GM23338 (cell line): ENCODE measurements at regions not wholly inside any gene's neighbourhood (a gene's known extent, or its start where the extent isn't known, plus 50 kb on each side); places are given as distances from the start of the nearest gene placed in this dataset.

Experiments used
- ATAC-seq: fragments of 200-7000 bp; cut with Tn5 transposase; 3 replicates; pipeline ENCODE4 v1.9.1; 2020
- DNase-seq: peaks from one replicate; pipeline ENCODE4 v3.0.0-alpha.2; 2015; ENCODE audit warnings: low spot score
- H2AFZ ChIP-seq: fragments of 200-600 bp; sonication (generic); 2 replicates; pipeline ENCODE4 v1.8.0; 2016; ENCODE audit warnings: antibody characterized with exemption, mild to moderate bottlenecking, moderate library complexity
- H3F3A ChIP-seq: fragments of 200-600 bp; sonication (generic); replicated peaks from 2 replicates; pipeline ENCODE4 v1.8.0; 2017; ENCODE audit warnings: antibody characterized with exemption, mixed run types, low read depth
- H3K27ac ChIP-seq: fragments of 200-600 bp; sonication (generic); 2 replicates; pipeline ENCODE4 v1.6.1; 2016; ENCODE audit warnings: low read depth
- H3K27me3 ChIP-seq: fragments of 200-600 bp; sonication (generic); 2 replicates; pipeline ENCODE4 v1.8.0; 2016; ENCODE audit warnings: mild to moderate bottlenecking, mixed run types, moderate library complexity; ENCODE audit not compliant: insufficient read depth
- H3K36me3 ChIP-seq: fragments of 200-600 bp; sonication (generic); 2 replicates; pipeline ENCODE4 v1.8.0; 2016; ENCODE audit warnings: mild to moderate bottlenecking; ENCODE audit not compliant: insufficient read depth
- H3K4me1 ChIP-seq: fragments of 200-600 bp; sonication (generic); 2 replicates; pipeline ENCODE4 v1.8.0; 2016; ENCODE audit warnings: mild to moderate bottlenecking, moderate library complexity; ENCODE audit not compliant: insufficient read depth
- H3K4me2 ChIP-seq: fragments of 200-600 bp; sonication (generic); 2 replicates; pipeline ENCODE4 v1.7.1; 2017; ENCODE audit warnings: mixed run types
- H3K4me3 ChIP-seq: fragments of 200-600 bp; sonication (generic); 2 replicates; pipeline ENCODE4 v1.6.1; 2016; ENCODE audit warnings: mixed run types
- H3K79me2 ChIP-seq: fragments of 200-600 bp; sonication (generic); replicated peaks from 2 replicates; pipeline ENCODE4 v1.8.0; 2017; ENCODE audit warnings: mild to moderate bottlenecking; ENCODE audit not compliant: insufficient read depth
- H3K9me2 ChIP-seq: fragments of 200-600 bp; sonication (generic); 2 replicates; pipeline ENCODE4 v1.8.0; 2017; ENCODE audit not compliant: insufficient read depth
- H4K20me1 ChIP-seq: fragments of 200-600 bp; sonication (generic); replicated peaks from 2 replicates; pipeline ENCODE4 v1.8.0; 2017; ENCODE audit warnings: mild to moderate bottlenecking; ENCODE audit not compliant: insufficient read depth
- H3K27ac Mint-ChIP-seq: 2 replicates; pipeline ENCODE4 v1.8.0; 2020; ENCODE audit warnings: inconsistent platforms, mild to moderate bottlenecking, moderate library complexity, mixed read lengths
- H3K27me3 Mint-ChIP-seq: 3 replicates; pipeline ENCODE4 v1.8.0; 2022; ENCODE audit warnings: low read depth, mild to moderate bottlenecking, moderate library complexity, mixed read lengths, inconsistent platforms; ENCODE audit not compliant: insufficient read depth, poor library complexity
- H3K36me3 Mint-ChIP-seq: 3 replicates; pipeline ENCODE4 v1.8.0; 2021; ENCODE audit warnings: low read depth, mild to moderate bottlenecking, inconsistent platforms, moderate library complexity, mixed read lengths
- H3K4me1 Mint-ChIP-seq: 3 replicates; pipeline ENCODE4 v1.8.0; 2020; ENCODE audit warnings: mild to moderate bottlenecking, inconsistent platforms, mixed read lengths
- H3K4me3 Mint-ChIP-seq: 3 replicates; pipeline ENCODE4 v1.8.0; 2021; ENCODE audit warnings: moderate library complexity, mild to moderate bottlenecking, inconsistent platforms, mixed read lengths
- H3K9me3 Mint-ChIP-seq: 3 replicates; pipeline ENCODE4 v1.8.0; 2020; ENCODE audit warnings: moderate library complexity, mild to moderate bottlenecking, inconsistent platforms, mixed read lengths
- CREB1 ChIP-seq: fragments of 250-450 bp; sonication (Bioruptor Pico); IDR thresholded peaks from 2 replicates; pipeline ENCODE4 v1.5.0; 2020; ENCODE audit warnings: low read depth, mild to moderate bottlenecking, moderate library complexity
- CTCF ChIP-seq, 2 experiments: fragments of 200-600 bp in 1 of 2; sonication (generic) in 1 of 2; conservative IDR thresholded peaks; 2 replicates each; pipeline versions ENCODE4 v1.5.1 to v1.6.1; 2016 to 2017; ENCODE audit warnings: antibody characterized with exemption in 2 of 2, low read depth in 2 of 2, mild to moderate bottlenecking in 2 of 2, moderate library complexity in 1 of 2
- EZH2 ChIP-seq: fragments of 200-600 bp; sonication (generic); IDR thresholded peaks from one replicate; pipeline ENCODE4 v1.8.0; 2017; ENCODE audit warnings: antibody characterized with exemption, mild to moderate bottlenecking, low read depth; ENCODE audit not compliant: unreplicated experiment
- EZH2phosphoT487 ChIP-seq: fragments of 200-600 bp; sonication (generic); IDR thresholded peaks from one replicate; pipeline ENCODE4 v1.8.1; 2018; ENCODE audit warnings: antibody characterized with exemption; ENCODE audit not compliant: unreplicated experiment
- JUNB ChIP-seq: IDR thresholded peaks from one replicate; pipeline ENCODE4 v1.6.1; 2016; ENCODE audit warnings: antibody characterized with exemption; ENCODE audit not compliant: unreplicated experiment
- NANOG ChIP-seq: IDR thresholded peaks from 2 replicates; pipeline ENCODE4 v1.6.1; 2016; ENCODE audit warnings: antibody characterized with exemption, borderline replicate concordance
- POLR2AphosphoS5 ChIP-seq: IDR thresholded peaks from 2 replicates; pipeline ENCODE4 v1.6.1; 2016; ENCODE audit warnings: antibody characterized with exemption, low read depth
- STAT1 ChIP-seq: IDR thresholded peaks from one replicate; pipeline ENCODE4 v1.6.1; 2016; ENCODE audit warnings: antibody characterized with exemption; ENCODE audit not compliant: unreplicated experiment
- ZNF114 ChIP-seq: fragments of 250-450 bp; sonication (Bioruptor Pico); IDR thresholded peaks from 2 replicates; pipeline ENCODE4 v1.5.0; 2020; ENCODE audit warnings: mild to moderate bottlenecking, moderate library complexity
- ZNF331 ChIP-seq: fragments of 250-450 bp; sonication (Bioruptor Pico); IDR thresholded peaks from 2 replicates; pipeline ENCODE4 v1.5.0; 2020; ENCODE audit warnings: low read depth, mild to moderate bottlenecking, moderate library complexity
- ZNF462 ChIP-seq: fragments of 250-450 bp; sonication (Bioruptor Pico); IDR thresholded peaks from 2 replicates; pipeline ENCODE4 v1.5.0; 2020; ENCODE audit warnings: mild to moderate bottlenecking, moderate library complexity
- TF ChIP-seq, protein P1 (sequence below): IDR thresholded peaks from 2 replicates; pipeline ENCODE4 v1.6.1; 2016; ENCODE audit warnings: antibody characterized with exemption
- TF ChIP-seq, protein P2 (sequence below): IDR thresholded peaks from one replicate; pipeline ENCODE4 v1.6.1; 2018; ENCODE audit warnings: antibody characterized with exemption; ENCODE audit not compliant: unreplicated experiment

GRCh38 chr10:69731184-69731583, 70.5 kb upstream of the COL13A1 start:
- Mint-ChIP-seq H3K27ac (no peak overlapping the region), H3K36me3 (no peaks in the 10 kb centered on the region), H3K9me3 (peaks cover 11% of the 10 kb centered on the region), H3K4me1 (peaks cover 13% of the 10 kb centered on the region), H3K4me3 (no peak overlapping the region), H3K27me3 (peaks cover 1% of the 10 kb centered on the region)
- no peaks in the 10 kb centered on the region for H4K20me1 ChIP-seq
- TF ChIP-seq ZNF462 (no peak), POLR2AphosphoS5 (no peak), ZNF331 (CRISPR knock-in tag) (no peak), NANOG (no peak), CTCF (conservative IDR thresholded peaks at IDR 0.05; ENCODE audit: low read depth in 2 of 2) (no peak), ZNF114 (CRISPR knock-in tag) (no peak), EZH2 (no peak), STAT1 (no peak), EZH2phosphoT487 (no peak), CREB1 (CRISPR knock-in tag) (no peak), JUNB (no peak)
- TF ChIP-seq, protein P1, sequence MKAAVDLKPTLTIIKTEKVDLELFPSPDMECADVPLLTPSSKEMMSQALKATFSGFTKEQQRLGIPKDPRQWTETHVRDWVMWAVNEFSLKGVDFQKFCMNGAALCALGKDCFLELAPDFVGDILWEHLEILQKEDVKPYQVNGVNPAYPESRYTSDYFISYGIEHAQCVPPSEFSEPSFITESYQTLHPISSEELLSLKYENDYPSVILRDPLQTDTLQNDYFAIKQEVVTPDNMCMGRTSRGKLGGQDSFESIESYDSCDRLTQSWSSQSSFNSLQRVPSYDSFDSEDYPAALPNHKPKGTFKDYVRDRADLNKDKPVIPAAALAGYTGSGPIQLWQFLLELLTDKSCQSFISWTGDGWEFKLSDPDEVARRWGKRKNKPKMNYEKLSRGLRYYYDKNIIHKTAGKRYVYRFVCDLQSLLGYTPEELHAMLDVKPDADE: no peak
- TF ChIP-seq, protein P2, sequence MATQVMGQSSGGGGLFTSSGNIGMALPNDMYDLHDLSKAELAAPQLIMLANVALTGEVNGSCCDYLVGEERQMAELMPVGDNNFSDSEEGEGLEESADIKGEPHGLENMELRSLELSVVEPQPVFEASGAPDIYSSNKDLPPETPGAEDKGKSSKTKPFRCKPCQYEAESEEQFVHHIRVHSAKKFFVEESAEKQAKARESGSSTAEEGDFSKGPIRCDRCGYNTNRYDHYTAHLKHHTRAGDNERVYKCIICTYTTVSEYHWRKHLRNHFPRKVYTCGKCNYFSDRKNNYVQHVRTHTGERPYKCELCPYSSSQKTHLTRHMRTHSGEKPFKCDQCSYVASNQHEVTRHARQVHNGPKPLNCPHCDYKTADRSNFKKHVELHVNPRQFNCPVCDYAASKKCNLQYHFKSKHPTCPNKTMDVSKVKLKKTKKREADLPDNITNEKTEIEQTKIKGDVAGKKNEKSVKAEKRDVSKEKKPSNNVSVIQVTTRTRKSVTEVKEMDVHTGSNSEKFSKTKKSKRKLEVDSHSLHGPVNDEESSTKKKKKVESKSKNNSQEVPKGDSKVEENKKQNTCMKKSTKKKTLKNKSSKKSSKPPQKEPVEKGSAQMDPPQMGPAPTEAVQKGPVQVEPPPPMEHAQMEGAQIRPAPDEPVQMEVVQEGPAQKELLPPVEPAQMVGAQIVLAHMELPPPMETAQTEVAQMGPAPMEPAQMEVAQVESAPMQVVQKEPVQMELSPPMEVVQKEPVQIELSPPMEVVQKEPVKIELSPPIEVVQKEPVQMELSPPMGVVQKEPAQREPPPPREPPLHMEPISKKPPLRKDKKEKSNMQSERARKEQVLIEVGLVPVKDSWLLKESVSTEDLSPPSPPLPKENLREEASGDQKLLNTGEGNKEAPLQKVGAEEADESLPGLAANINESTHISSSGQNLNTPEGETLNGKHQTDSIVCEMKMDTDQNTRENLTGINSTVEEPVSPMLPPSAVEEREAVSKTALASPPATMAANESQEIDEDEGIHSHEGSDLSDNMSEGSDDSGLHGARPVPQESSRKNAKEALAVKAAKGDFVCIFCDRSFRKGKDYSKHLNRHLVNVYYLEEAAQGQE: no peak
- no peak overlapping the region for H3K4me3 ChIP-seq
- no peaks in the 10 kb centered on the region for H3K9me2 ChIP-seq
- no peak overlapping the region for H3K4me2 ChIP-seq
- no peak for DNase-seq
- ATAC-seq: no peak; the same call in 2 of the 3 replicates
- H3K27me3 ChIP-seq: no peaks in the 10 kb centered on the region
- H3K4me1 ChIP-seq: no peaks in the 10 kb centered on the region
- no peaks in the 10 kb centered on the region for H3K36me3 ChIP-seq
- H3K27ac ChIP-seq: no peak overlapping the region
- no peaks in the 10 kb centered on the region for H3F3A ChIP-seq
- no peak overlapping the region for H2AFZ ChIP-seq
- H3K79me2 ChIP-seq: no peaks in the 10 kb centered on the region
